OCI-LY7 (cell line): ENCODE measurements at regions not wholly inside any gene's neighbourhood (a gene's known extent, or its start where the extent isn't known, plus 50 kb on each side); places are given as distances from the start of the nearest gene placed in this dataset.

Experiments used
- BruUV-seq: library from RNA; stranded (reverse); fragments of 400-500 nt; replicated peaks from 2 replicates; lab custom pipeline; 2021; lab: Mats Ljungman, UMichigan
- CTCF ChIA-PET: fragments of 300-600 bp; sonication (Branson Sonifier 250); formaldehyde crosslinking; loops from one replicate; lab custom pipeline; 2022; ENCODE audit warnings: antibody characterized with exemption; ENCODE audit not compliant: unreplicated experiment; lab: Charles Lee
- POLR2A ChIA-PET: fragments of 300-600 bp; sonication (Branson Sonifier 250); formaldehyde crosslinking; loops from one replicate; lab custom pipeline; 2022; ENCODE audit warnings: antibody characterized with exemption; lab: Charles Lee
- DNase-seq: peaks from one replicate; pipeline ENCODE4 v3.0.0-alpha.2; 2015; ENCODE audit warnings: low spot score
- H2AFZ ChIP-seq: fragments of 200-600 bp; sonication (generic), shearing (Covaris generic); 2 replicates; pipeline ENCODE4 v1.6.1; 2014; ENCODE audit warnings: mild to moderate bottlenecking, antibody characterized with exemption, low read length, moderate library complexity
- H3K27ac ChIP-seq: fragments of 200-600 bp; sonication (generic); 2 replicates; pipeline ENCODE4 v1.5.1; 2014; ENCODE audit warnings: mixed run types, low read depth, mild to moderate bottlenecking, moderate library complexity, low read length, inconsistent platforms; ENCODE audit not compliant: poor library complexity, severe bottlenecking
- H3K36me3 ChIP-seq: fragments of 200-600 bp; sonication (generic); 2 replicates; pipeline ENCODE4 v1.6.1; 2014; ENCODE audit warnings: mild to moderate bottlenecking, antibody characterized with exemption, low read length, moderate library complexity, mixed read lengths; ENCODE audit not compliant: insufficient read depth
- H3K4me1 ChIP-seq: fragments of 200-600 bp; sonication (generic); 2 replicates; pipeline ENCODE4 v1.5.1; 2014; ENCODE audit warnings: mild to moderate bottlenecking, low read length; ENCODE audit not compliant: insufficient read depth, poor library complexity, severe bottlenecking
- H3K4me2 ChIP-seq: fragments of 200-600 bp; sonication (generic); 2 replicates; pipeline ENCODE4 v1.6.1; 2014; ENCODE audit warnings: mild to moderate bottlenecking, low read length
- H3K4me3 ChIP-seq: fragments of 200-600 bp; sonication (generic); 2 replicates; pipeline ENCODE4 v1.5.1; 2014; ENCODE audit warnings: mild to moderate bottlenecking, low read depth, low read length; ENCODE audit not compliant: poor library complexity, severe bottlenecking
- H3K79me2 ChIP-seq: fragments of 200-600 bp; sonication (generic); 2 replicates; pipeline ENCODE4 v1.6.1; 2016; ENCODE audit warnings: low read depth, mild to moderate bottlenecking, low read length, moderate library complexity, mixed read lengths; ENCODE audit not compliant: insufficient read depth
- H3K9me2 ChIP-seq: fragments of 200-600 bp; sonication (generic); 2 replicates; pipeline ENCODE4 v1.6.1; 2016; ENCODE audit warnings: mild to moderate bottlenecking, low read length, mixed read lengths; ENCODE audit not compliant: insufficient read depth
- H3K9me3 ChIP-seq: fragments of 200-600 bp; sonication (generic); 2 replicates; pipeline ENCODE4 v1.6.1; 2014; ENCODE audit warnings: mild to moderate bottlenecking, mixed run types, low read length, mixed read lengths
- H4K20me1 ChIP-seq: fragments of 200-600 bp; sonication (generic); 2 replicates; pipeline ENCODE4 v1.6.1; 2014; ENCODE audit warnings: mild to moderate bottlenecking, antibody characterized with exemption, low read length, moderate library complexity, mixed read lengths; ENCODE audit not compliant: insufficient read depth
- EZH2phosphoT487 ChIP-seq: fragments of 200-600 bp; sonication (generic); IDR thresholded peaks from 2 replicates; pipeline ENCODE4 v1.6.1; 2018; ENCODE audit warnings: low read depth, borderline replicate concordance, mild to moderate bottlenecking, mixed run types, antibody characterized with exemption, low read length, moderate library complexity, mixed read lengths
- intact Hi-C: fragments of 100-400 bp; cut with micrococcal nuclease; formaldehyde crosslinking; loops from one replicate; pipeline ENCODE4 v1.10.0; 2022; ENCODE audit not compliant: unreplicated experiment
- TF ChIP-seq, protein P1 (sequence below): fragments of 200-600 bp; sonication (generic); conservative IDR thresholded peaks from 2 replicates; pipeline ENCODE4 v1.5.1; 2014; ENCODE audit warnings: mild to moderate bottlenecking, antibody characterized with exemption, low read length, moderate library complexity, mixed read lengths

DNA sequence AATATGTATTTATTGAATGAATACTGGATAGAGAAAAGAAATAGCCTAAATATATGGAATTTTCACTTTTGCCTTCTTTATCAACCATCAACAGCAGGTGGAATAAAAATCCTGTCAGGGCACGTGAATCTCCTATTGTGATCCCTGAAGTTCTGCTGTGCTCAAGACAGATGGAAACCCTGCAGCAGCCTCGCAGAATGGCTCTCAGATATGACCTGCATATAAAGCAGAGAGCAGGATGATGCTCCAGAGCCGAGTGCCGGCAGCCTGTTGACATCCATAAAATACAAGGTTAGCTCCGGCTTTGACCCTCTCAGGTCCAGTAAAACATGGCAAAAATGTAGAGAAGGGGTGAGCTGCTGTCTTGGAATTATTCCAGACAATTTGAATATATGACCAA lies 659.3 kb downstream of the DIAPH3 start:
- POLR2A ChIA-PET: no interaction called here
- no peaks in the 10 kb centered on the region for H4K20me1 ChIP-seq
- no peak overlapping the region for H3K4me3 ChIP-seq
- no peaks in the 10 kb centered on the region for H3K9me2 ChIP-seq
- no peaks in the 10 kb centered on the region for H3K79me2 ChIP-seq
- H3K4me1 ChIP-seq: no peaks in the 10 kb centered on the region
- H3K27ac ChIP-seq: no peak overlapping the region
- no peak for DNase-seq
- BruUV-seq: no TSS peak
- no peak overlapping the region for H2AFZ ChIP-seq
- CTCF ChIA-PET: no interaction called here
- intact Hi-C loops: no loop called here
- TF ChIP-seq, protein P1, sequence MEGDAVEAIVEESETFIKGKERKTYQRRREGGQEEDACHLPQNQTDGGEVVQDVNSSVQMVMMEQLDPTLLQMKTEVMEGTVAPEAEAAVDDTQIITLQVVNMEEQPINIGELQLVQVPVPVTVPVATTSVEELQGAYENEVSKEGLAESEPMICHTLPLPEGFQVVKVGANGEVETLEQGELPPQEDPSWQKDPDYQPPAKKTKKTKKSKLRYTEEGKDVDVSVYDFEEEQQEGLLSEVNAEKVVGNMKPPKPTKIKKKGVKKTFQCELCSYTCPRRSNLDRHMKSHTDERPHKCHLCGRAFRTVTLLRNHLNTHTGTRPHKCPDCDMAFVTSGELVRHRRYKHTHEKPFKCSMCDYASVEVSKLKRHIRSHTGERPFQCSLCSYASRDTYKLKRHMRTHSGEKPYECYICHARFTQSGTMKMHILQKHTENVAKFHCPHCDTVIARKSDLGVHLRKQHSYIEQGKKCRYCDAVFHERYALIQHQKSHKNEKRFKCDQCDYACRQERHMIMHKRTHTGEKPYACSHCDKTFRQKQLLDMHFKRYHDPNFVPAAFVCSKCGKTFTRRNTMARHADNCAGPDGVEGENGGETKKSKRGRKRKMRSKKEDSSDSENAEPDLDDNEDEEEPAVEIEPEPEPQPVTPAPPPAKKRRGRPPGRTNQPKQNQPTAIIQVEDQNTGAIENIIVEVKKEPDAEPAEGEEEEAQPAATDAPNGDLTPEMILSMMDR: no peak
- no peak for TF ChIP-seq EZH2phosphoT487
- no peaks in the 10 kb centered on the region for H3K9me3 ChIP-seq
- H3K36me3 ChIP-seq: no peaks in the 10 kb centered on the region
- H3K4me2 ChIP-seq: no peak overlapping the region

DNA sequence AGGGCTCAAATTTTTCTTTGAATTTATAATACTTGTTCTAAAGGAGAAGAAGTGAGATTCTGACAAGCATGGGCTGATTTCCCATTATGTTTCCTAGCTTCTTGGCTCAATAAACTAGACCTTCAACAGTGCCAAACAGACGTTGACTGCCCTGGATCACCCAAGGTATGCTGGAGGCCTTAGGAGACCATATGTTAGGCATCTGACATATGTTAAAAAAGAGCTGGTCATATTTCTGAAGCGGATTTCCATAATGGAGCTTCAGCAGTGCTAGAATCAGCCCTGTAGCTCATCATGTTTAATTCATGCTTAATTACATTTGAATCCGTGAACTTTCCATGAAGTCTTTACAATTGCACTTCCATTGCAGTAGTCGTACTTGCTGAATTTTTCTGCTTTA lies 653.3 kb downstream of the DIAPH3 start:
- H3K9me2 ChIP-seq: no peaks in the 10 kb centered on the region
- no peaks in the 10 kb centered on the region for H4K20me1 ChIP-seq
- ChIA-PET CTCF (no interaction called here), POLR2A (interaction anchor here (0.6 to 1.3 kb wide), 3 partner anchors 23 to 852 kb away, joined by 3 to 5 read pairs (median 5); no protein-coding TSS in a partner anchor)
- no TSS peak for BruUV-seq
- TF ChIP-seq EZH2phosphoT487: no peak
- TF ChIP-seq, protein P1: no peak
- no peaks in the 10 kb centered on the region for H3K4me1 ChIP-seq
- H3K36me3 ChIP-seq: no peaks in the 10 kb centered on the region
- H3K9me3 ChIP-seq: no peaks in the 10 kb centered on the region
- no peak overlapping the region for H3K27ac ChIP-seq
- no peak overlapping the region for H2AFZ ChIP-seq
- H3K79me2 ChIP-seq: no peaks in the 10 kb centered on the region
- intact Hi-C loops: no loop called here
- H3K4me2 ChIP-seq: no peak overlapping the region
- DNase-seq: no peak
- H3K4me3 ChIP-seq: no peak overlapping the region

DNA sequence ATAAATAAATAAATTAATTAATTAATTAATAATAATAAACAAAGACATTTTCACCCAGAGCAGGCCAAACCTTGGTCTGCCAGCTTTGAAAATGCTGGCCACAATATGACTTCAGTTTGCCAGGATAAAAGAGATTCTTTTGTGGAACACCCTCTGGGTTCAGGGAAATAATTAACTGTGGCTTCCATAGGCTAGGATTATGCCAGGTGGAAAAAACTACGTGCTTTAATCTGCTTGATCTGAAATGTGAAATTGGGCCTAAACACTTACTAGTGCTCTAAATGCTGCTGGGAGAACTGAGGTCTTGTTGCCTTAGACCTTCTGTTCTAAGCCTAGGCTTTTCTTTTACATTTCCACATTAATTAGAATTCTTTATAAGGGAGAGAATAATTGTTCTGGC lies 650.0 kb downstream of the DIAPH3 start:
- Histone ChIP-seq H3K9me2 (no peaks in the 10 kb centered on the region), H3K79me2 (no peaks in the 10 kb centered on the region), H3K4me2 (no peak overlapping the region), H3K27ac (no peak overlapping the region), H3K4me1 (no peaks in the 10 kb centered on the region), H3K9me3 (no peaks in the 10 kb centered on the region), H3K36me3 (no peaks in the 10 kb centered on the region), H2AFZ (no peak overlapping the region), H3K4me3 (no peak overlapping the region), H4K20me1 (no peaks in the 10 kb centered on the region)
- no TSS peak for BruUV-seq
- TF ChIP-seq, protein P1: no peak
- TF ChIP-seq EZH2phosphoT487: no peak
- ChIA-PET CTCF (no interaction called here), POLR2A (interaction anchor here (1.4 kb wide), 1 partner anchor 8 kb away, joined by 3 read pairs; no protein-coding TSS in a partner anchor)
- intact Hi-C loops: no loop called here
- DNase-seq: no peak
